Activated CD4-positive, alpha-beta T cell treated with anti-CD3 and anti-CD28 coated beads, Interleukin-2, Interleukin-6, amounts not matched to agents 100 ng/mL and 50 ng/mL, durations not matched to agents 16 hours and 8 hours (primary cell): ENCODE measurements at regions not wholly inside any gene's neighbourhood (a gene's known extent, or its start where the extent isn't known, plus 50 kb on each side); places are given as distances from the start of the nearest gene placed in this dataset.
"Not testable (repeated sequence)": the region's sequence is repeated elsewhere in the genome, so short reads cannot be mapped to it uniquely, and the experiment has no call there.

ENCODE experiments used
- DNase-seq: peaks from one replicate; pipeline ENCODE4 v3.0.0-alpha.2; 2020

DNA sequence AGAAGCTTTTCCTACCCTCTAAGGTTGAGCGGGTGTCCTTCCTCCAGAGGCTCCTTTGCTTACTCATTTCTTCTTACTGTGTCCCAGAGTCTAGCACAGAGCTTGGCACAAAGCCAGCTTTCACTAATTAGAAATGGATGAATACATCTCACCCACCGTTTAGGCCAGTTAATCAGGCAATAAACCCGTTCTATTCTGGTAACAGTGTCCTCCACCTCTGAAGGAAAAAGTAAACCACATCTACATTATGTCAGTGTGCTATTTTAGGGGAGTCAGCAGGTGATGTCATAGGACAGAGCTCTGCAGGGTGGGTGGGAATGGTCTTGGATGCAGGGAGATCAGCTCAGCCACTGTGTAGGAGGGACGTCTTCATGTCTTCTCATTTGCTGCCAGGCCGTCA lies 109.2 kb downstream of the OSTF1 start:
- no peak for DNase-seq

DNA sequence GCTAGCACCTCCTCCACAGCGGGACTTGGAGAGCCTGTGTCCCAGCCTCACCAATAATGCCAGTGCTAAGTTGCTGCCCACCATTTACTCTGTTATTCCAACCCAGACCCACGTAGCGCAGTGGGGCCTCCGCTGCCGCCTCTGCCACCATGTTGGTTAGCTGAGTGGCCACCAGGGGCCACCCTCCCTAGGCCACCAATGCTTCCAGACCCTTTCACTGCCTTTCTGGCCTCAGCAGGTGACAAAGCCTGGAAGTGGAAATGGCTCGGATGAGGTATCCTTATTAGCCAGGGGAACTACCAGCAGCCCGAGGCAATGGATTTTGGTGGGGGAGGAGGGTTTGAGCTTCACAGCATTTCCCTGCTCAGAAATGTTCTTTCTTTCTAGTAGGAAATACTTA lies 110.1 kb downstream of the OSTF1 start:
- DNase-seq = no peak

DNA sequence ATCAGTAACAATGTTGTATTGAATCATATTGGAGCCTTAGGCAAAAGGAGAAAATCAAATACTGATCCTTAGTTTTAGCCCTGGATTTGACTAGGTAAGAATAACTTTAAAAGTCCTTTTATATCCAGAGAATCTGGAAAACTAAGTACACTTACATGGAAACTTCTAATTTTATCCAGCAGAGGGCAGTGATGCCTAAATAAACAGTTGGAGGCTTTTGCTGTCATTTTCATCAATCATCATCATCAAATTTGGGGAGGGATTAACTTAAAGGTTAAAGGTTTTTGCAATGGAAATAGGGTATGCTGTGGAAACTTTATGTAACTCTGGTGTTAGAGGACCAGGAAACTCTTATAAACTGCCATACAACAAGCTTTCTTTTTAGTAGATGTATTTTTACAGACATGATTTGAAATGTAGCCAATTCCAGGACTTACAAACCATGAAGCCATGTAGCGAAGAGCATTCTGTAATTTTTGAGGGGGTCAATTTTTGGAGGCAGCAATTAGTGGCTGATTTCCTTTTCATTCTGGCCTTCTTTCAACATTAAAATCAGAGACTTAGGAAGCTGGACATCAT lies 112.7 kb downstream of the OSTF1 start:
- peak; percentile 60 for DNase-seq

DNA sequence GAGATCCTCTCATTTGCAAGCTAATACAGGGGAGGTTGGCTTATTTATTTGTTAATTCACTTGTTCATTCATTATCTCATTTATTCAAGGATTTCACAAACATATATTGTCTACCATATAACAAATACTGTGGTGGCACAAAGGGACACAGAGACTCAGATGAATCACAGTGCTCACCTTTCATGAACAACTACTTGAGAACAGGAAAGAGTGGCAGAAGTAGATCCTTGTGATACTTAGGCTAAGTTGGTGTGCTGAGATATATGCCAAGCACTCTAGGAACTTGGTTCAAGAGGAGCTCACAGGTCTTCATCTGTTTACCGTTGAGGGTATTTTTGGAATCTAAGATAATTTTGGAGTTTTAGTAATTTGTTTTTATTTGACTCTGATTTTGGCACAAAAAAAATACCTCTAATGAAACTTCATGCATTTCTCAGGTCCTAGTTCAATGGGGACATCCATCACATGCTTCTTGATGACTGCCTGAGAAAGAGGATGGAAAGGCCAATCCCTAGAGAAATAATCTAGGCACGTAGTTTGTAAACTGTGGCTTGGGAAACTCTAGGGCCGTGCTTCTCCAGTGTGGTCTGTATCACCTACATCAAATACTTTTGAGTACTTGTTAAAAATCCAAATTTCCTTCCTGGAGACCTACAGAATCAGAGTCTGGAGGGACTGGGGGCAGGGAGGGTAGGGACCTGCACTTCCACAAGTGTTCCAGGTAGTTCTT lies 113.3 kb downstream of the OSTF1 start:
- DNase-seq = no peak

DNA sequence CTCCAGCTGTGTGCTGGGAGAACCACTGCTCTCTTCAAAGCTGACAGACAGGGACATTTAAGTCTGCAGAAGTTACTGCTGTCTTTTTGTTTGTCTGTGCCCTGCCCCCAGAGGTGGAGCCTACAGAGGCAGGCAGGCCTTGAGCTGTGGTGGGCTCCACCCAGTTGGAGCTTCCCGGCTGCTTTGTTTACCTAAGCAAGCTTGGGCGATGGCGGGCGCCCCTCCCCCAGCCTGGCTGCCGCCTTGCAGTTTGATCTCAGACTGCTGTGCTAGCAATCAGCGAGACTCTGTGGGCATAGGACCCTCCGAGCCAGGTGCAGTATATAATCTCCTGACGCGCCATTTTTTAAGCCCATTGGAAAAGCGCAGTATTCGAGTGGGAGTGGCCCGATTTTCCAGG lies 119.7 kb downstream of the OSTF1 start:
- DNase-seq = not testable (repeated sequence)

DNA sequence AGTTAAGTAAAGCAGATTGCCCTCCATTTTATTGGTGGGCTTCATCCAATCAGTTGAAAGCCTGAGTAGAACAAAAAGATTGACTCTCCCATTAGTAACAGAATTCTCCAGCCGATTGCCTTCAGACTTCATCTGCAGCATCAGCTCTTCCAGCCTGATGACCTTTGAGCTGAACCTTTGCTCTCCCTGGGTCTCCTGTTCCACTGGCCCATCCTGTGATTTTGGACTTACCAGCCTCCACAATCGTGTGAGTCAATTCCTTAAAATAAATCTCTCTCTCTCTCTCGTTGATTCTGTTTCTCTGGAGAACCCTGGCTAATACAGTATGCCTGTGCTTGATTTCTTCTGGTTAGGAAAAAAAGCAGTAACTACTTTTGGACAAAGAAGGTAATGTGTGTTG lies 121.9 kb downstream of the OSTF1 start:
- DNase-seq = no peak

DNA sequence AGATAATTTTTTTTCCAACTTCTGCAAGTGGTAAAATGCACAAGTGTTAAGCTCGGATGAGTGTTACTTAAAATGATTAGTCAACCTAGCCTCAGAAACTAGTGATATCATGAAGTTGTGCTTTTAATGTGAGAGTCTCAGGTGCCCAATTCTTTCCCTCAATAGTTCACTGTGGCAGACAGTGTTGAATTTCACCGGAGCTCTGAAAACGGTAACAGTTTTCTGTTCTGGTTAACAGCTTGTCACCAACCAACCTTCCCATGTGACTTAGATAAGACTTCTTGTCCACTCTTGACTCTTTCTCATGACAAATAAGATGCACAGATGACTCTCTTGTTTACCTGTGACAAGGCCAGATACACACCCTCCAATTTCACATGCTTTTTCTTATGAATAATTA lies 125.5 kb downstream of the OSTF1 start:
- no peak for DNase-seq

DNA sequence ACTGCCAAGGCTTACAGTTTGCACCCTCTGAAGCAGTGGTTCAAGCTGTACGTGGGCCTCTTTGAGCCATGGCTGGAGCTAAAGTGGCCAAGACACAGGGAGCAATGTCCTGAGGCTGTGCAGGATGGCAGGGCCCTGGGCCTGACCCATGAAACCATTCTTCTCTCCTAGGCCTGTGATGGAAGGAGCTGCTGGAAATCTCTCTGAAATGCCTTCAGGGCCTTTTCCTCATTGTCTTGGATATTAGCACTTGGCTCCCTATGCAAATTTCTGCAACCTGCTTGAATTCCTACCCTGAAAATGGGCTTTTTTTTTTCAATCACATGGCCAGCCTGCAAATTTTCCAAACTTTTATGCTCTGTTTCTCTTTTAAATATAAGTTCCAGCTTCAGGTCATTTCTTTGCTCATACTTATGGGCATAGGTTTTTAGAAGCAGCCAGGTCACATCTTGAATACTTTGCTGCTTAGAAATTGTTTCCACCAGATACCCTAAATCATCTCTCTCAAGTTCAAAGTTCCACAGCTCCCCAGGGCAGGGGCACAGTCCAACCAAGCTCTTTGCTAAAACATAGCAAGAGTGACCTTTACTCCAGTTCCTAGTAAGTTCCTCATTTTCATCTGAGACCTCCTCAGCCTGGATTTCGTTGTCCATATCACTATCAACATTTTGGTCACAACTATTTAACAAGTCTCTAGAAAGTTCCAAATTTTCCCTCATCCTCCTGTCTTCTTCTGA lies 138.3 kb downstream of the OSTF1 start:
- no peak for DNase-seq

DNA sequence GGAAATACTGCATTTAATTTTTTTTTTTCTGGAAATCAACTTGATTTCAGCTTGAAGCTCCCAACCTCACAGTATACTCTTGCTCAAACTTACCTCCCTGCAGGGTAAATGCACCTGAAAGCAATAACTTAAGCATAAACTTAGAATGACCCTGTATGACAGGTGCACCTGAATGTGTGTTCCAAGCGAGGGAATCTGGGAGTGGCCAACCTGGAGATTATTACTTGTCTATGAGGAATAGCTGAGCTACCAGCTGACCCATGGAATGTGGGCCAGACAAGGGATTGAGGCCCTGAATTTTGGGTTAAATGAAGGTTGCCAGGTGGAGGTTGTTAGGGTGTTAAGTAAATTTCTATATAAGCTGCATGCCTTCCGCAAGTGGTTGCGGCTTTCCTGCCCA lies 140.6 kb downstream of the OSTF1 start:
- DNase-seq = no peak

DNA sequence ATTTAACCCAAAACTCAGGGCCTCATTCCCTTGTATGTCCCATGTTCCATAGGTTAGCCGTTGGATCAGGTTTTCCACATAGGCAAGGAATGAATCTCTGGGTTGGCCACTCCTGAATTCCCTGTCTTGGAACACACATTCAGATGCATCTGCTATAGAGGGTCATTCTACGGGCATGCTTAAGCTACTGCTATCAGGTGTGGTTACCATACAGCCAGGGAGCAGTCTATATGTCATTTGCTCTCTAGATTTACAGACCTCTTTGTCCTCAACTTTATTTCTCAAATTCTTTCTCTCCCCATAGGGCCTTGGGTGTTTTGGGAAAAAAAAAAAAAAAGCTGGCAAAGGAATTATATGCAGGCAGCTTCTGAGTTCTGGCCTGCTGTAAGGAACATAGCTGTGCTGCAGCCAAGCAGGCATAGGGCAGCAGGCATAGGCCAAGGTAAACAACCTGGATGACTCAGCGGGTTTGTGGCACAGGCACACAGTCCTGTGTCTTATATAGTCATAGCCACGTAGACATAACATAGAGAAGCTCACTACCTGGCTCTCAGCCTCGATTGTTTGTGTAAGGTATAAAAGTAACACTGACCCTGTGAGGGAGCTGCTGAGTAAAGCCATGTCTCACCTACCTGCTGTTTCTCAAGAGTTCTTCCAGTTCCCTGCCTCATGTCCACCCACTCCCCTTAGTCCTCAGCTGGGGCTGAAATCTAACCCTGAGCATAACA lies 141.5 kb downstream of the OSTF1 start:
- DNase-seq = no peak

DNA sequence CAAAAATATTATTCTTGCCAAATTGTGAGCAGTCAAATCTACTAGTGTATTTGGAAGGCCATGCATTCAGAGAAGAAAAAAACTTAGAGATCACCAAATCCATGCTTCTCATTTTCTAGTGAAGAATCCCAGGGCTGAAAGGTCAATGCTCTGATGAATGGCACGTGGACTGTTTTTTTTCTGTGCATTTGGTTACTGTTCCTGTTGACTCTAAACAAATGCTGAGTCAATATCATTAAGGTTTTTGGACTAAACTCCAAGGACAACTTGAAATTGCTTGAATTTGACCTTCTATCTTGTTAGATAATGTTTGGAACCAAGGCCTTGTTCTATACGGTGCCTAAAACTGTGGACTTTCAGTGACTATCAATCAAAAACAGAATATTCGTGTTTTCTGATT lies 142.2 kb downstream of the OSTF1 start:
- no peak for DNase-seq

DNA sequence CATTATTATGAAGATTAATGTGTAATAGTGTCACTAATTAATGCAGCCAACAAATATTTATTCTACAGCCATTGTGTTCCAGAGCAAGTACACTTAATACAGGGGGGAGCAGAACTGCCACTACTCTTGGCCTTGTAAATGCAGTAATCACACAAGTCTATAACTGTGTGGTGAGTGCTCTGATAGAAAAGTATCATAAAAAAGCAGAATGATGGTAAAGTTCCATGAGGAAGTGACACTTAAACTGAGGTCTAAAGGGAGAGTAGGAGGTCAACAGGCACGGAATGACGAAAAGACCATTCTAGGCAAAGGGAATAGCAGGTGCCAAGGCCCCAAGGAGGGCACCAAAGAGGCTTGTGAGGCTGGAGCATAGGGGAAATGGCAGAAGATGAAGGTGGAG lies 142.9 kb downstream of the OSTF1 start:
- DNase-seq = no peak

DNA sequence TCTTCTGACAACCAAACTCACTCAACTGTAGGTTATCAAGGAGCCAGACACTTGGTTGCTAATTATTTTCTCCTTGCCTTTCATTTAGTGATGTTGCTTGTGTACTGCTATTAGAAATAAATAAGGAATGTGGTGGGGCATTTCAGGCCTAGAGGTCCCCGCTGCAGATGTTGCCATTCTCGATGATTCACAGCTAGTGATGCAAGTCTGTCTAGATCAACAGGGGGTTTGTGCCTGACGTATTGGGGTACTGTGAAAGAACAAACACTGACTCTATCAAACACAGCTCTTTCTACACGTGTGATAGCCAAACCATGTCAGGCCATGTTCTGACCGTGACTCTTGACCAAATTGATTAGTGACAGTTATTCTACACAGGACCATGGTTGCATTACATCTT lies 144.7 kb downstream of the OSTF1 start:
- no peak for DNase-seq

DNA sequence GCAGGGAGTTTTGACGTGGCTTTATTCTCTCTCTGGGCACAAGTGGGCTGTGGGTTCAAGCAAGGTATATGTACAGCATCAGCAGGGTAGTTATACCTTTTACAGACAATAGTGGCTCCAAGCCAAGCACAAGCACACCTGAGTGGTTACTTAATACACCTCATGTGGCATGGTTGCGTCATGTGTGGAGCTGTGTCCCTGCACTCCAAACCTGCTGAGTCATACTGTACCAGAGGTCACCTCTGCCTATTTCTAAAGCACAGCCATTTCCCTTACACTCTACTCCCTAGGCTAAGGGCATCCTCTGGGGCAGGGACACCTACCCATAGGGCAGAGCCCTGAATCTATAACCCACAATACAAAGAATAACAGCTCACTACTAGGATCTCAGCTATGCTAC lies 147.3 kb downstream of the OSTF1 start:
- DNase-seq = no peak

DNA sequence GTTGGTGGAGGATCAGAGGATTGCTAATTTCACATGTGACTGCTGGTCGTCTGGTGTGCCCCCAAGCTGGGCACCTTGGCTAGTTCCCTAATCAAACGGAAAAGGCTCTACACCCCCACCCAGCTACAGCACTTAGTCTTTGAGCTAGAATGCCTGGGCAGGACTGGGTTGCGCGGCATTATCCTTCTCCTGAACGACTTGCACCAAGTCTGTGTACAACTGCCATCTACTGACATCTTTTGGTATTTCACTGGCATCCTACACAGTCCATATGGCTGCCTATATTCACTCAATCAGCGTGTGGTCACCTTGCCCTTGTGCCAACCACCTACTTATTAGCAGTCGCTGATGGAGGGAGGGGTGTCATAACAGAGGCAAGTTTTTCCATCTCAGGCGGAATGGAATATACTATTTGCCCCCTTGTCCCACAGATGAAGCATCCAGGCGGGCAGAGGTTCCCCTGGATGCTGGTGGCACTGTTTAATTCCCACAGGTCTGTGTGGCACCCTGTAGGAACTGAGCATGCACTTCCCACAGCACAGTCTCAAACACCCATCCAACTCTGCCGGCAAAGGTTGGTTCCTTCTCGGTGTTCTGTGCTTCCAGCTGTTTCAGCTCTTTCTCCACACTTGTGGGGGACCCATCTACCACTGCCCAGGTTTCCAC lies 150.1 kb downstream of the OSTF1 start:
- peak; percentile 76 for DNase-seq

DNA sequence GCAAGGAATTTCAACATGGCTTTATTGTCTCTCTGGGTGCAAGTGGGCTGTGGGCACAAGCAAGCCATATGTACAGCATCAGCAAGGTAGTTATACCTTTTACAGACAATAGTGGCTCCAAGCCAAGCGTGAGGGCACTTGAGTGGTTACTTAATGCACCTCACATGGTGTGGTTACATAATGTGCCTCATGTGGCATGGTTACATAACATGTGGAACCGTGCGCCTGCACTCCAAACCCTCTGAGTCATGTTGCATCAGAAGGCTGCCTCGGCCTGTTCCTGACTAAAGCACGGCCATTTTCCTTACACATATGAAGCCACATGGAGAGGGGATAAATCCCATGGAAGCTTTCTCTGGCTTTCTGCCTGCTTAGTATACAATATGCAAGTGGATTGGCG lies 150.9 kb downstream of the OSTF1 start:
- DNase-seq = peak; percentile 5

DNA sequence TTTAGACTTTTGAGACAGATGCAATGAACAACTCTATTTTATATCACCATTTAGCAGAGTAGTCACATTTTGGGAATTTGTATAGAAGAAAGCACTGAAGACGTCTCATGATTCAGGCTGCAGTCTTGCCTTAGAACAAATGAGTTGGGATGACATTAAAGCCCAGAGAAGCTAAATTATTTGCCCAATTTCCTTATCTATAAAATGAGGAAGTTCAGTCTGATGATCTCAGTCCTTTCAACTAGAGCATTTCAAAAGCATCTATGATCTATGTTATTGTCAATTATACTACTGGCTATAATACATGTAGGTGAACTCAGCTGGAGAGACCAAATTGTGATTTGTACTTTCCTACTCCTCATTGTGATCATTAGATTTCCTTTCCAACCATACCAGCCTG lies 154.1 kb downstream of the OSTF1 start:
- DNase-seq = no peak

DNA sequence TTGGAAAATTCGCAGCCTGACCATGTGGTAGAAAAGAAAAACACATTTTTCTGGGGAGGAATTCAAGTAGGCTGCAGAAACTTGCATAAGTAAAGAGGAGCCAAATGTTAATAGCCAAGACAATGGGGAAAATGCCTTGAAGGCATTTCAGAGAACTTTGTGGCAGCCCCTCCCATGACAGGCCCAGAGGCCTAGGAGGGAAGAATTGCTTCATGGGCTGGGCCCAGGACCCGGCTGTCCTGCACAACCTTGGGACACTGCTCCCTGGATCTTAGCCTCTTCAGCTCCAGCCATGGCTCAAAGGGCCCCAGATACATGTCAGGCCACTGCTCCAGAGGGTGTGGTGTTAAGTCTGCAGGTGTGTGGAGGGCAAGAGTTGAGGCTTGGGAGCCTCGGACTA lies 158.6 kb downstream of the OSTF1 start:
- no peak for DNase-seq

DNA sequence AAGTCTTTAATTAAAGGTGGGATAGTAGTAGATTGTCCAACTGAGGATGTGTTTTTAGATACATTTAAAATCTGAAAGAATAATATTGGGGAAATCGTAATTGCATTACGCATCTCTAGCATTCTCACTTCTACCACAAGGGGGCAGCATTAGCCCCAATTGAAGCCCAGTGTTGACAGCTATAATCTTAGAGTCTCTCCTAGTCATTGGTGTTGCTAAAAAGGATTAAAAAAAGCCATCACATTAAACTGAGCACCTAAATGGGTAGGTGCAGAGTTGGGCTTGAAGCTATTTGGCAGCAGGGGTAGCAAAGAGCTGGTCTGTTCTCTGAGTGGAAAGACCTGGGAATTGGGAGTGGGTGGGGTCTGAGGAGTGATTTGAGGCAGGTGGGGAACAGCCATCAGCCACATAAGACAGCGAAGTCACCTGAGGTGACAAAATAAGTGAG lies 177.2 kb downstream of the OSTF1 start:
- DNase-seq = peak; percentile 62

DNA sequence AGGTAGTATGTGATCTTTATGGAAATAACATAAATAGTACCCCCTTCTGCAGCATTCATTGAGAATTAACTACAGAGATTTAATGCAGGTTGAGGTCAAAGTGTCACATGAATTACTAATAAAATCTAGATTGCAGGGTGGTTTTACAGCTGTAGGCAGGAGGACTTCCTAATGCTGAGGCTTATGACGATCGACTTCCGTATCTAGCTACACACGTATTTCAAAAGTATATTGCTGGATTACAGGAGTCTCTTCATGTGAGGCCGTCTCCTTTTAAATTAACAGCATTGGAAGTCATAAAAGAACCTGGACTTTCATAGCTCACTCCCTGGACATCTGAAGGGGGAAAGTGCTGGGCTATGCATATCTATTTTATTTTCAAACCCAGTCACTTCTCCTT lies 180.9 kb downstream of the OSTF1 start:
- no peak for DNase-seq

DNA sequence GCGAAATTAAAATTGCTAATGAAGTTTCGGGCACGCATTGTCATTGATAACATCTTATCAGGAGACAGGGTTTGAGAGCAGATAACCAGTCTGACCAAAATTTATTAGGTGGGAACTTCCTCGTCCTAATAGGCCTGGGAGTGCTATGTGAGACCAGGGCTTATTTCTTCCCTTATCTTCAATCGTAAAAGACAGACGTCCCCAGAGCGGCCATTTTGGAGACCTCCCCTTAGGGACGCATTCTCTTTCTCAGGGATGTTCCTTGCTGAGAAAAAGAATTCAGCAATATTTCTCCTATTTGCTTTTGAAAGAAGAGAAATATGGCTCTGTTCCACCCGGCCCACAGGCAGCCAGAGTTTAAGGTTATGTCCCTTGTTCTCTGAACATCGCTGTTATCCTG lies 184.7 kb downstream of the OSTF1 start:
- not testable (repeated sequence) for DNase-seq

DNA sequence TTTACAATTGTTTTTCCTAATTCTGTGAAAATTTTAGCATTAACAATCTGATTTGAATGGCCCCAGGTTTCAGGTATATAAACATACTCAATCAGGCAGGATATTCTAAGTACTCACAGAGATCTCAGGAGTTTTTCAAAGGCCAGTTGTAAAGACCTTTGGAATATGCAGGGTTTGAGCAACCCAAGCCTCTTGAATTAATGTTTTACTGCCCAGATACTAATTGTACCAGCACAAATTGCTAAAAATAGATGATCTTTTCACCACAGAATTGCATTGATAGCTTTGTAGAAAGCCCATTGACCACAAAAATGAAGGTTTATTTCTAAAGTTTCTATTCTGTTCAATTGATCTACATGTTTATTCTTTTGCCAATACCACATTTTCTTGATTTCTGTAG lies 186.5 kb downstream of the OSTF1 start:
- no peak for DNase-seq

DNA sequence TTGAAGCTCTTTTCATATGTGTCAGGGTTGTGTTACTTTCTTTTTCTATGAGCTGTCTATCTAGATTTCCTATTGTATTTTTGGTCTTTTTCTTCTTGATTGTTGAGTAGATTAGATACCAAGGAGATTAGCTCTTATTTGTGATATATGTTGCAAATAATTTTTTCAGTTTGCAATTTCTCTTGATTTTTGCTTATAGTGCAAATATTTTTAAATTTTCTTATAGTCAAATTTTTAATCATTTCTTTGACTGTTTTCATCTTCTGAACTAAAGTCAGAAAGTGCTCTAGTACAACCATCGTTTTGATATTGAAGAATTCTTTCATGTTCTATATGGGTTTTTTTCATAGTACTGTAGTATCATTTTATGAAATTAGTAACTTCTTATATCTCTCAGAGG lies 193.7 kb downstream of the OSTF1 start:
- no peak for DNase-seq
